Activated naive CD4-positive, alpha-beta T cell treated with anti-CD3 and anti-CD28 coated beads, Interleukin-2, amount 10 ng/mL, durations not matched to agents 7 days and 5 days (primary cell): ENCODE measurements at regions not wholly inside any gene's neighbourhood (a gene's known extent, or its start where the extent isn't known, plus 50 kb on each side); places are given as distances from the start of the nearest gene placed in this dataset.

ENCODE experiments used
- CTCF ChIA-PET: fragments of 350-600 bp; sonication (Branson Sonifier 250); formaldehyde crosslinking; loops from one replicate; lab custom pipeline; 2021; ENCODE audit warnings: antibody characterized with exemption; lab: Charles Lee
- DNase-seq: peaks from one replicate; pipeline ENCODE4 v3.0.0-alpha.2; 2020
- H3K27ac Mint-ChIP-seq: one replicate; pipeline ENCODE4 v1.8.0; 2021; ENCODE audit warnings: mild to moderate bottlenecking, moderate library complexity, mixed read lengths
- H3K27me3 Mint-ChIP-seq: one replicate; pipeline ENCODE4 v1.8.0; 2021; ENCODE audit warnings: mild to moderate bottlenecking, mixed read lengths
- H3K36me3 Mint-ChIP-seq: one replicate; pipeline ENCODE4 v1.8.0; 2021; ENCODE audit warnings: mixed read lengths
- H3K4me1 Mint-ChIP-seq: one replicate; pipeline ENCODE4 v1.8.0; 2021; ENCODE audit warnings: mixed read lengths
- H3K4me3 Mint-ChIP-seq: one replicate; pipeline ENCODE4 v1.8.0; 2021; ENCODE audit warnings: mild to moderate bottlenecking, moderate library complexity, mixed read lengths
- H3K9me3 Mint-ChIP-seq: one replicate; pipeline ENCODE4 v1.8.0; 2021; ENCODE audit warnings: mixed read lengths

GRCh38 chr5:54721116-54721515, 203.6 kb downstream of the SNX18 start:
- CTCF ChIA-PET = no interaction called here
- H3K27ac Mint-ChIP-seq = no peak overlapping the region
- no peak for DNase-seq
- peaks cover 26% of the 10 kb centered on the region for H3K4me1 Mint-ChIP-seq
- H3K9me3 Mint-ChIP-seq = peaks cover 13% of the 10 kb centered on the region
- peaks cover 6% of the 10 kb centered on the region for H3K27me3 Mint-ChIP-seq
- H3K4me3 Mint-ChIP-seq = no peak overlapping the region
- peaks cover 4% of the 10 kb centered on the region for H3K36me3 Mint-ChIP-seq

GRCh38 chr5:54720341-54720740, 202.8 kb downstream of the SNX18 start:
- Mint-ChIP-seq H3K36me3 (peaks cover 4% of the 10 kb centered on the region), H3K4me3 (no peak overlapping the region), H3K9me3 (peaks cover 19% of the 10 kb centered on the region), H3K4me1 (peaks cover 26% of the 10 kb centered on the region), H3K27ac (no peak overlapping the region), H3K27me3 (peaks cover 6% of the 10 kb centered on the region)
- CTCF ChIA-PET = interaction anchor here (2.1 kb wide), 1 partner anchor 124 kb away, joined by 7 read pairs; no protein-coding TSS in a partner anchor
- no peak for DNase-seq

GRCh38 chr5:54719384-54720283, 202.1 kb downstream of the SNX18 start:
- H3K27me3 Mint-ChIP-seq = peaks cover 6% of the 10 kb centered on the region
- H3K27ac Mint-ChIP-seq = no peak overlapping the region
- no peak overlapping the region for H3K4me3 Mint-ChIP-seq
- DNase-seq = no peak
- peaks cover 26% of the 10 kb centered on the region for H3K4me1 Mint-ChIP-seq
- H3K36me3 Mint-ChIP-seq = peaks cover 4% of the 10 kb centered on the region
- CTCF ChIA-PET = interaction anchor here (1.3 to 2.1 kb wide), 2 partner anchors 14 to 125 kb away, joined by 3 to 7 read pairs; no protein-coding TSS in a partner anchor
- peaks cover 25% of the 10 kb centered on the region for H3K9me3 Mint-ChIP-seq

- no peak for DNase-seq
- CTCF ChIA-PET = interaction anchor here (0.7 to 2.1 kb wide), 4 partner anchors 15 to 199 kb away, joined by 3 to 7 read pairs (median 3); no protein-coding TSS in a partner anchor
- H3K4me3 Mint-ChIP-seq = no peak overlapping the region
- peaks cover 26% of the 10 kb centered on the region for H3K4me1 Mint-ChIP-seq
- peaks cover 6% of the 10 kb centered on the region for H3K27me3 Mint-ChIP-seq
- H3K27ac Mint-ChIP-seq = peak overlapping the region; percentile 67
- H3K36me3 Mint-ChIP-seq = peaks cover 6% of the 10 kb centered on the region
- peaks cover 28% of the 10 kb centered on the region for H3K9me3 Mint-ChIP-seq
Observed at GRCh38 chr5:54718656-54719055, 201.1 kb downstream of the SNX18 start.

GRCh38 chr5:54717870-54718269, 200.3 kb downstream of the SNX18 start:
- CTCF ChIA-PET = interaction anchor here (0.7 to 1.5 kb wide), 2 partner anchors 39 to 199 kb away, joined by 3 read pairs; no protein-coding TSS in a partner anchor

GRCh38 chr5:54717459-54717858, 199.9 kb downstream of the SNX18 start:
- DNase-seq = no peak
- Mint-ChIP-seq H3K27ac (peak overlapping the region; percentile 60), H3K9me3 (peaks cover 22% of the 10 kb centered on the region), H3K4me3 (no peak overlapping the region), H3K4me1 (peaks cover 24% of the 10 kb centered on the region), H3K27me3 (peaks cover 4% of the 10 kb centered on the region), H3K36me3 (peaks cover 6% of the 10 kb centered on the region)
- CTCF ChIA-PET = interaction anchor here (1.5 kb wide), 1 partner anchor 198 kb away, joined by 3 read pairs; no protein-coding TSS in a partner anchor

More at GRCh38 chr5:54717870-54718269, 200.3 kb downstream of the SNX18 start:
- H3K36me3 Mint-ChIP-seq = peaks cover 6% of the 10 kb centered on the region
- peak overlapping the region; percentile 60 for H3K27ac Mint-ChIP-seq
- H3K4me3 Mint-ChIP-seq = no peak overlapping the region
- peaks cover 4% of the 10 kb centered on the region for H3K27me3 Mint-ChIP-seq
- peaks cover 22% of the 10 kb centered on the region for H3K9me3 Mint-ChIP-seq
- peaks cover 25% of the 10 kb centered on the region for H3K4me1 Mint-ChIP-seq
- peak; percentile 49 for DNase-seq

GRCh38 chr5:54713923-54714581, 196.5 kb downstream of the SNX18 start:
- CTCF ChIA-PET = no interaction called here
- Mint-ChIP-seq H3K4me1 (peaks cover 19% of the 10 kb centered on the region), H3K4me3 (no peak overlapping the region), H3K9me3 (peaks cover 20% of the 10 kb centered on the region), H3K27me3 (peaks cover 3% of the 10 kb centered on the region), H3K36me3 (peaks cover 3% of the 10 kb centered on the region), H3K27ac (no peak overlapping the region)
- DNase-seq = no peak

GRCh38 chr5:54709096-54709495, 191.5 kb downstream of the SNX18 start:
- no peak overlapping the region for H3K4me3 Mint-ChIP-seq
- H3K27ac Mint-ChIP-seq = no peak overlapping the region
- H3K9me3 Mint-ChIP-seq = peaks cover 2% of the 10 kb centered on the region
- DNase-seq = no peak
- CTCF ChIA-PET = no interaction called here
- H3K27me3 Mint-ChIP-seq = peaks cover 3% of the 10 kb centered on the region
- no peaks in the 10 kb centered on the region for H3K4me1 Mint-ChIP-seq
- H3K36me3 Mint-ChIP-seq = peaks cover 2% of the 10 kb centered on the region

GRCh38 chr5:54707841-54708240, 190.3 kb downstream of the SNX18 start:
- H3K27ac Mint-ChIP-seq = no peak overlapping the region
- H3K4me3 Mint-ChIP-seq = no peak overlapping the region
- no peaks in the 10 kb centered on the region for H3K9me3 Mint-ChIP-seq
- CTCF ChIA-PET = no interaction called here
- H3K27me3 Mint-ChIP-seq = peaks cover 10% of the 10 kb centered on the region
- DNase-seq = no peak
- no peaks in the 10 kb centered on the region for H3K4me1 Mint-ChIP-seq
- H3K36me3 Mint-ChIP-seq = no peaks in the 10 kb centered on the region

GRCh38 chr5:54705994-54706653, 188.6 kb downstream of the SNX18 start:
- Mint-ChIP-seq H3K9me3 (no peaks in the 10 kb centered on the region), H3K4me1 (no peaks in the 10 kb centered on the region), H3K27ac (no peak overlapping the region), H3K4me3 (no peak overlapping the region), H3K36me3 (no peaks in the 10 kb centered on the region), H3K27me3 (peaks cover 7% of the 10 kb centered on the region)
- CTCF ChIA-PET = no interaction called here
- no peak for DNase-seq

- Mint-ChIP-seq H3K27ac (no peak overlapping the region), H3K4me3 (no peak overlapping the region), H3K36me3 (no peaks in the 10 kb centered on the region), H3K4me1 (no peaks in the 10 kb centered on the region), H3K27me3 (peaks cover 7% of the 10 kb centered on the region), H3K9me3 (no peaks in the 10 kb centered on the region)
- no peak for DNase-seq
- CTCF ChIA-PET = no interaction called here
Observed at GRCh38 chr5:54704825-54705224, 187.3 kb downstream of the SNX18 start.

GRCh38 chr5:54704333-54704732, 186.8 kb downstream of the SNX18 start:
- Mint-ChIP-seq H3K4me3 (no peak overlapping the region), H3K27ac (no peak overlapping the region), H3K4me1 (no peaks in the 10 kb centered on the region), H3K9me3 (no peaks in the 10 kb centered on the region), H3K36me3 (no peaks in the 10 kb centered on the region), H3K27me3 (peaks cover 7% of the 10 kb centered on the region)
- CTCF ChIA-PET = interaction anchor here (1.4 kb wide), 1 partner anchor 187 kb away, joined by 5 read pairs; the partner anchor contains the start of gene SNX18
- DNase-seq = no peak

GRCh38 chr5:54703565-54704255, 186.2 kb downstream of the SNX18 start:
- Mint-ChIP-seq H3K27me3 (peaks cover 7% of the 10 kb centered on the region), H3K4me3 (no peak overlapping the region), H3K4me1 (no peaks in the 10 kb centered on the region), H3K9me3 (no peaks in the 10 kb centered on the region), H3K36me3 (no peaks in the 10 kb centered on the region), H3K27ac (no peak overlapping the region)
- CTCF ChIA-PET = interaction anchor here (1.2 to 1.4 kb wide), 2 partner anchors 33 to 186 kb away, joined by 3 to 5 read pairs; partner anchors contain the start of gene SNX18
- no peak for DNase-seq
